ENCODE measurements at regions not wholly inside any gene's neighbourhood (a gene's known extent, or its start where the extent isn't known, plus 50 kb on each side); places are given as distances from the start of the nearest gene placed in this dataset.
"Not testable (repeated sequence)": the region's sequence is repeated elsewhere in the genome, so short reads cannot be mapped to it uniquely, and the experiment has no call there.

- not testable (repeated sequence) for TF ChIP-seq CTCF (IDR thresholded peaks at IDR 0.05; ENCODE audit: low read depth, low read length); EZH2phosphoT487 (IDR thresholded peaks at IDR 0.05; ENCODE audit: low read depth)
These were observed 970.6 kb downstream of the NR2F1-AS1 start for GRCh38 chr5:92610435-92610834.

Measured in OCI-LY3 (cell line).